GM21447 (cell line): ENCODE measurements at regions not wholly inside any gene's neighbourhood (a gene's known extent, or its start where the extent isn't known, plus 50 kb on each side); places are given as distances from the start of the nearest gene placed in this dataset.

Experiments
- ATAC-seq: cut with Tn5 transposase; IDR thresholded peaks from one replicate; pipeline ENCODE4 v1.9.1; 2021; ENCODE audit not compliant: unreplicated experiment

GRCh38 chr12:114935658-114936057, 251.7 kb upstream of the TBX3 start:
- no peak for ATAC-seq

GRCh38 chr12:114933428-114934160, 249.6 kb upstream of the TBX3 start:
- ATAC-seq: no peak

- no peak for ATAC-seq
Observed at GRCh38 chr12:114932806-114933205, 248.8 kb upstream of the TBX3 start.

GRCh38 chr12:114931025-114931424, 247.1 kb upstream of the TBX3 start:
- ATAC-seq: no peak

GRCh38 chr12:114926341-114926740, 242.4 kb upstream of the TBX3 start:
- ATAC-seq: no peak

DNA sequence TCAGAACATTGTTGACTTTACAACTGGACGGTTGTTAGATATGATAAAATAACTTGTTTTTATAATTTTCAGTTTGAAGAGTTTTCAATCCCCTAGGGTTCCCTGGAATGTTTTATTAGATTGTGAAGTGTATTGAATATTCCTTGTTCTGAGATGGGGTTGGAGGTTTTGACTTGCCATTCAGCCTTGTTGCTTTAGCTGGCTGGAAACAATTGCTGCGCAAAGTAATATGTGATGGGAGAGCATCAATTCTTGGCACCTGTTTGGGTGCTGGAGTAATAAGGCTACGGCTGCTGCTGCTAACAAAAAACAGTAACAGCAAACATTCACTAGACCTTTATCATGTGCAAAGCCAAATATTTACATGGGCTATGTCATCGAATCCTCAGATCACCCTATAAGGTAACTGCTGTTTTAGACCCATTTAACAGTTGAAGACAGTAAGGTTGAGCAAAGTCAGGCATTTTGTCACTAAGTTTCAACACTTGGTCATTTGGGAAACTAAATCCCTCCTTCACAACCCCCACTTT, 241.0 kb upstream of the TBX3 start:
- ATAC-seq: no peak

DNA sequence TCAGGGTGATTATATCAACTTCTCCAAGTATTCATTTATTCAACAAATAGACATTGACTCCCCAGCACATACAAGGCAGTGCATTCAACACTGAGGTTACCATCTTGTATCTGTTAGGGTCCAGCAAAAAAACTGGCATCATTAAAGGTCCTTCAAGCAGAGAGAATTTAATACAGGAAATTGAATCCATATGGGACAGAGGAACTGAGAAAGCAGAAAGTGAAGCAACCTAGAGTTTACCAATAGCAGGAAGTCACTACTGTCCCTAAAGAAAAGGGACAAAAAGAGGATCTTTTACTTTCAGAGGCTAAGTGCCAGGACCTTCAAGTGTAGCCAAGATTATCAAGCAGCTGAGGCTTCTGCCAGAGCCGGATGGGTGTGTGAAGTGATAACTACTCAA, 237.8 kb upstream of the TBX3 start:
- no peak for ATAC-seq

DNA sequence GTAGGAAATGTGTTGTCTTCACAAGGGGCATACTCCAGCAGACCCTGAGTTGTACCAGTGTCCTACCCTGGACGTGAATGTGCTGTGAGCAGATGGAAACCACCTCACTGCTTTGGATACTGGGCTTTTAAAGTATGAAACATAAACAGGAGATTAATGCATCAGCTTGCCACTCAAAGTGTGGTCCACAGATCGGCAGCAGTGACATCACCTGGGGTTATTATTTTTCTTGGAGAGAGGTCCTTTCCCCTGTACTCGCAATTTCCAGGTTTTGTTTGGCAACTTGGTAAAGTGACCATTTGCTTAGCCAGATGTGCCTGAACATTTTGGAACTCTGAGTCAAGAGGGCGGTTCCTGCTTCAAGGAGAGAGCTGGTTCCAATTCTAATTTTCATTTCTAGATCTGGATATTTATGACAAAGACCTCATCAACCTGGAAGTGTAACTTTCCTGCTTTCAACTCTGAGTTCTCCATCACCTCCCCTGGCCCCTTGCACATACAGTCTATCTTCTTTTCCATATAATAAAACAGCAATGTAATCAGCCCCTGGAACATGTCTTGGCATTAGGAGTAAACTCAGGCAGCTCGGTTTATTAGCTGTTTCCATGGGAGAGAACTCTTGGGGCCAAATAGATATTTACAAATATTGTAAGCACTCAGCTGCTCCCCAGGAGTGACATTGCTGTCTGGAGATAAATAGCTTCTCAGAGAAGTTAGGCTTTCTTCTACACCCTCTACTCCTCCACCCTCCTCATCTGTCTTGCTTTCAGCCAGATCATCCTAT, 237.0 kb upstream of the TBX3 start:
- no peak for ATAC-seq

DNA sequence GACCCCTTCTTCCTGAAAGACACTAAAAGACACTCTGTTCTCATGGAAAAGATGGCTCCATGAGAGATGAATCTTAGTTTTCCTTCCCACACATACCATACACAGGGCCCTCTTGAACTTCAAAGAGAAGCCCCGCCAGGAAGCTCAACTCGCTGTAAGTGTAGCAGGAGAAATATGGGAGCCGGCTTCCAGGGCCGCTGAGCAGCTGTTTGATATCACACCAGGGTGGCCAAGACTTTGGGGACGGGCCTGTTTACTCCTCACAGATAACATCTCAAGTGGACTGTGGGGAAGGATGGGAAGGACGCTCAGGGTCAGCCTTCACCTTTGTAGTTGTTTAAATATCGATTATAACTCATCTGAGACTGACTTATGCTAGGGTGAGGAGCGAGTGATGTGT, 235.5 kb upstream of the TBX3 start:
- no peak for ATAC-seq

GRCh38 chr12:114918535-114919233, 234.7 kb upstream of the TBX3 start:
- no peak for ATAC-seq

GRCh38 chr12:114917953-114918352, 234.0 kb upstream of the TBX3 start:
- no peak for ATAC-seq

- ATAC-seq: no peak
Observed at GRCh38 chr12:114917307-114917706, 233.3 kb upstream of the TBX3 start.

DNA sequence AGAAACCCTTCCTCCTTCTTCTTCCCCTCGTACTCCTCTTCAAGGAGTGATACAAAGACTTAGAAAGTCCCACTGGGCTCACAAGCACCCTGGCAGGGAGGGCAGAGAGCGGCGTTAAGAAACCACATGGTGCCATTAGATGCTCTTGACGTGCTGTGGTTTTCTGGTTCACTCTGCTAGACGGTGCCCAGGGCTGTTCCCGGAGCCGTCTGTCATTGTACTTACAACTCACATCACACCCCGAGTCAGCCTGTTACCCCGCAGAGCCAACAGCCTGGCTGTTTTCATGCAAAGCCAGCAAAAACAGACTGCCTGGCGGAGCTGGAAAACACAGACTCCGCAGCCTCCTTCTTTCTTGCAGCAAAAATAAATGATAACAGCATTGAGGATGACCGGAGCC, 232.6 kb upstream of the TBX3 start:
- ATAC-seq: no peak

DNA sequence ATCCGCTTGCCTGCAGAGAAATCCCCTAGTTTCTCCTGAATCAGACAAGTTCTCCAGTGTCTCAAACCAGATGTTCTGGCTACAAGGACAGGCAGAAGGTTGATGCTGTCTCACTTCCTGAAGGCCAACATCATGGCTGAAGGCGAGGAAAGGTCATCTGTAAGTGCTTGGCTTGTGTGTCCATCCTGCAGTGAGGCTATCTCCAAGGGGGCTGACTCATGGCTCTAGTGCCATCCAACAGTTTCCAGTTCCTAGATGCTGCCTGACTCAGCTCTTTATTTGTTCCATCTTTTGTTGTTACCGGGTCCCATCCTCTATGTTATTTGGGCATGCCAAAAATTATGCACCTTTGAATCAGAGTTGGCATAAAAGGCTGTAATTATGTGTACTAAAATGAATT, 232.1 kb upstream of the TBX3 start:
- ATAC-seq: no peak

- ATAC-seq: no peak
Observed at GRCh38 chr12:114913871-114914801, 230.2 kb upstream of the TBX3 start.

- no peak for ATAC-seq
Observed at GRCh38 chr12:114912811-114913210, 228.8 kb upstream of the TBX3 start.

- no peak for ATAC-seq
Observed at GRCh38 chr12:114911196-114911595, 227.2 kb upstream of the TBX3 start.

DNA sequence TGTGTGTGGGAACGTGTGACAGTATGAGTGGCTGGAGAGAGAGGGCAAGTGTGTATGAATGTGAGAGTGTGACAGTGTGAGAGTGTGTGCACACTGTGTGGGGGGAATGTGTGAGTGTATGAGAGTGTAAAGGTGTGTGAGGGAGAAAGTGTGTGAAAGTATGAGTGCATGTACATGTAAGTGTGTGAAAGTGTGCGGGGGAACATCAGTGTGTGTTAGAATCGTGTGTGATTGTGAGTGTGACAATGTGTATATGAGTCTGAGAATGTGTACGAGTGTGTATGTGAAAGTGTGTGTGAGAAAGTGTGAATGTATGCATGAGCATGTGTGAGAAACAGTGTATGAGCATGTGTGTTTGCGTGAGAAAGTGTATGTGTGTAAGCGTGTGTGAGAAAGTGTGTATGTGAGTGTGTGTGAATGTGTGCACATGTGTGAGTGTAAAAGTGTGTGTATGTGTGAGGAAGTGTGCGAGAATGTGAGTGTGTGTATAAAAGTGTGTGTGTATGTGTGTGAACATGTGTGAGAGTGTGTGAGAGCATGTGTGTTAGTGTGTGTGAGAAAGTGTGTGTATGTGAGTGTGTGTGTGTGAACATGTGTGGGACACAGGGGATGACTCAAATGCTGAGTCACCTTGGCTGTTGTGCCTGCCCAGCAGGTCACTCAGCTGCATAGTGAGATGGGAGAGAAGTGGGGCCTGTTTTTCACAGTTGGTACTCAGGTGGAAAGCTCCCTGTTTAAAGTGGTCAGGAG, 220.5 kb upstream of the TBX3 start:
- ATAC-seq: no peak

- no peak for ATAC-seq
Observed at GRCh38 chr12:114903083-114903691, 219.2 kb upstream of the TBX3 start.
